ENCODE measurements at regions not wholly inside any gene's neighbourhood (a gene's known extent, or its start where the extent isn't known, plus 50 kb on each side); places are given as distances from the start of the nearest gene placed in this dataset.

DNA sequence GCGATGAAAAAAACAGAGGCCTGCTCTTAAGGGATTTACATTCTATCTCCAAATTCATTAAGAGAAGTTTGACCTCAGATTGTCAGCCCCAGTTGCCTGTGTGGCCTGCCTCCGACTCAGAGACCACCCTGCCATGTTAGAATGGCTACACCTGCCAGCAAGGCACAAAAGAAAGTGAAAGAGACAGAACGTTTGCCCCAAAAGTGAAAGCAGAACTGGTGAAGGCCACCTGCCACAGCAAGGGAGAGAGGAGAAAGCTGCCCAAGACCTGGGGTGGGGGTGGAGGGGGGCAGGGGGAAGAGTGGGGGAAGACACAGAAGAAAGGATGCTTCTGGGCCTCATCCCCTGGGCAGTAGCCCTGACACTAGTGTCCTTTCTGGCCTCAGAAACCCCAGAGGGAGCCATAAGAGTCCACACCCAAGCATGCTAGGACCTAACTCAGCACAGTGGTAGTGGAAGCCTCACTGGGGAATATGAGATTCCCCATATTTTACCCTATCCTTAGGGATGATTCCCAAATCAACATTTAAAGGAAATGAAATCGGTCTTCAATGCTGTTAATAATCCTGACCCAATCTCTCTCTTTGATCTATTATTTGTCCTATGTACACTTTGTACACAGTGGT lies 389.7 kb downstream of the TXNL1 start:
- H3K27me3 ChIP-seq (ENCODE audit: insufficient read depth, low read length, poor library complexity): no peaks in the 10 kb centered on the region
- H4K20me1 ChIP-seq (ENCODE audit: insufficient read depth, low read length): no peaks in the 10 kb centered on the region
- no peak overlapping the region for H3K4me3 ChIP-seq (ENCODE audit: low read depth in 1 of 2, low read length in 2 of 2)
- no peak overlapping the region for H3K9ac ChIP-seq (ENCODE audit: low read depth, low read length)
- H3K36me3 ChIP-seq (ENCODE audit: insufficient read depth, low read length): no peaks in the 10 kb centered on the region
- peak overlapping the region; percentile 23; the same call in 1 of the 2 replicates for H3K4me2 ChIP-seq (ENCODE audit: insufficient read depth, low read length)
- H3K79me2 ChIP-seq (ENCODE audit: insufficient read depth, low read length): no peaks in the 10 kb centered on the region
- H3K4me1 ChIP-seq (ENCODE audit: insufficient read depth, low read length): peaks cover 13% of the 10 kb centered on the region; the same call in 1 of the 2 replicates
- H2AFZ ChIP-seq (ENCODE audit: low read depth, low read length): no peak overlapping the region
- H3K9me3 ChIP-seq (ENCODE audit: insufficient read depth, low read length, severe bottlenecking): no peaks in the 10 kb centered on the region
- H3K27ac ChIP-seq (ENCODE audit: low read length): no peak overlapping the region; the same call in 1 of the 2 replicates
- peak; percentile 72 for DNase-seq
- ATAC-seq (ENCODE audit: insufficient read depth, low read depth): peak; percentile 99
- TF ChIP-seq EZH2 (IDR thresholded peaks at IDR 0.05; ENCODE audit: borderline replicate concordance, low read depth, low read length, severe bottlenecking): no peak
- TF ChIP-seq, protein P1, sequence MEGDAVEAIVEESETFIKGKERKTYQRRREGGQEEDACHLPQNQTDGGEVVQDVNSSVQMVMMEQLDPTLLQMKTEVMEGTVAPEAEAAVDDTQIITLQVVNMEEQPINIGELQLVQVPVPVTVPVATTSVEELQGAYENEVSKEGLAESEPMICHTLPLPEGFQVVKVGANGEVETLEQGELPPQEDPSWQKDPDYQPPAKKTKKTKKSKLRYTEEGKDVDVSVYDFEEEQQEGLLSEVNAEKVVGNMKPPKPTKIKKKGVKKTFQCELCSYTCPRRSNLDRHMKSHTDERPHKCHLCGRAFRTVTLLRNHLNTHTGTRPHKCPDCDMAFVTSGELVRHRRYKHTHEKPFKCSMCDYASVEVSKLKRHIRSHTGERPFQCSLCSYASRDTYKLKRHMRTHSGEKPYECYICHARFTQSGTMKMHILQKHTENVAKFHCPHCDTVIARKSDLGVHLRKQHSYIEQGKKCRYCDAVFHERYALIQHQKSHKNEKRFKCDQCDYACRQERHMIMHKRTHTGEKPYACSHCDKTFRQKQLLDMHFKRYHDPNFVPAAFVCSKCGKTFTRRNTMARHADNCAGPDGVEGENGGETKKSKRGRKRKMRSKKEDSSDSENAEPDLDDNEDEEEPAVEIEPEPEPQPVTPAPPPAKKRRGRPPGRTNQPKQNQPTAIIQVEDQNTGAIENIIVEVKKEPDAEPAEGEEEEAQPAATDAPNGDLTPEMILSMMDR (IDR thresholded peaks at IDR 0.05; ENCODE audit: borderline replicate concordance, extremely low read depth, low read length, poor library complexity, severe bottlenecking): no peak

DNA sequence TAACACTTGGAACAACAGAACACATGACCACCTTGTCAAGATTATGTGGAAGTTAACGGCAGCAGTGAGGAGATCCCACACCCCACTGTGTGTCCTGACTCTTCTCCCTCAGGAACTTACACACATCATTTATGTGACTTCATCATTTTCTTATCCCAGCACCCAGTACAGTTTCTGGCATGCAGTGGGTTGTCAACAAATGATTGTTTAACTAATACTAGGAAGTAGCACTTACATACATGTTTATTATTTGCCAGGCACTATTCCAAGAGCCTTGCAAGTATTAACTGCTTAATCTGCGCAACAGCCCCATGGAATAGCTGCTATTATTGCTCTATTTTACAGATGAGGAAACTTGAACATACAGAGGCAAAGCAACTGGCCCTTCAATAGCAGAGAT lies 391.5 kb downstream of the TXNL1 start:
- DNase-seq (no peak), ATAC-seq (ENCODE audit: insufficient read depth, low read depth) (no peak)
- H2AFZ ChIP-seq (ENCODE audit: low read depth, low read length): no peak overlapping the region
- no peaks in the 10 kb centered on the region for H3K27me3 ChIP-seq (ENCODE audit: insufficient read depth, low read length, poor library complexity)
- no peaks in the 10 kb centered on the region for H3K79me2 ChIP-seq (ENCODE audit: insufficient read depth, low read length)
- no peaks in the 10 kb centered on the region for H4K20me1 ChIP-seq (ENCODE audit: insufficient read depth, low read length)
- no peaks in the 10 kb centered on the region for H3K36me3 ChIP-seq (ENCODE audit: insufficient read depth, low read length)
- peaks cover 13% of the 10 kb centered on the region; the same call in 1 of the 2 replicates for H3K4me1 ChIP-seq (ENCODE audit: insufficient read depth, low read length)
- H3K9me3 ChIP-seq (ENCODE audit: insufficient read depth, low read length, severe bottlenecking): no peaks in the 10 kb centered on the region
- no peak overlapping the region for H3K9ac ChIP-seq (ENCODE audit: low read depth, low read length)
- H3K27ac ChIP-seq (ENCODE audit: low read length): no peak overlapping the region
- H3K4me2 ChIP-seq (ENCODE audit: insufficient read depth, low read length): no peak overlapping the region
- no peak overlapping the region for H3K4me3 ChIP-seq (ENCODE audit: low read depth in 1 of 2, low read length in 2 of 2)
- TF ChIP-seq EZH2 (IDR thresholded peaks at IDR 0.05; ENCODE audit: borderline replicate concordance, low read depth, low read length, severe bottlenecking): no peak
- TF ChIP-seq, protein P1 (IDR thresholded peaks at IDR 0.05; ENCODE audit: borderline replicate concordance, extremely low read depth, low read length, poor library complexity, severe bottlenecking): no peak

DNA sequence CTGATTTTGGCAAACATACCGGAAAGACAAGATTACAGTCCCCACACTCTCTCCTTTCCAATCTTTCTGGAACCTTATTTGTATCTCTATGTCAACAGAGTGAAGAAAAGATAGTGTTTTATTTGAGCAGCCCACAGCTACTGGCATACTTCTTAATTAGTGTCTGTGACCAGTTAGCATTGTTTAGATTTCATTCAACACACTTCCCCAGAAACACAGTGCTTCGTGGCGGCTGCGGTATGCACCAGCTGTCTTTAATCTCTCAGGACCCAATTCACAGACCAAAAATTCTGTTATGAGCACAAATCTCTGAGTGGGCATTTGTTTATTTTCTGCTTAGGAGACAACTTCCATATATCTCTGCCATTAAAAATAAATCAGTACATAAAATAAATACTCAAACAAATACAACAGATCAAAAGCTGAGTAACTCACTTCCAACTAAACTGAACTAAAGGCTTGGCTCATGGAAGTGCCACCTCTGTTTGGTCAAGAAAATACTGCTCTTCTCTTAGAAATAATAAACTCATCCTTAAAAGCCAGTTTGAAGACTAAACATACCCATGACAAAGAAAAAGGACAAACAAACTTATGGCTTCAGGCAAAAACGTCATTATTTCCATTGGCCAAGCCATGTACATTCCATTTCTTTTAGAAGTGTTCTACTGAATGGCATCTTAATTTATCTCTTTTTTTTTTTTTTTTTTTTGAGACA lies 392.4 kb downstream of the TXNL1 start:
- no peak for ATAC-seq (ENCODE audit: insufficient read depth, low read depth)
- Histone ChIP-seq H4K20me1 (ENCODE audit: insufficient read depth, low read length) (no peaks in the 10 kb centered on the region), H3K36me3 (ENCODE audit: insufficient read depth, low read length) (no peaks in the 10 kb centered on the region), H2AFZ (ENCODE audit: low read depth, low read length) (no peak overlapping the region), H3K9me3 (ENCODE audit: insufficient read depth, low read length, severe bottlenecking) (no peaks in the 10 kb centered on the region), H3K4me3 (ENCODE audit: low read depth in 1 of 2, low read length in 2 of 2) (no peak overlapping the region), H3K9ac (ENCODE audit: low read depth, low read length) (no peak overlapping the region), H3K79me2 (ENCODE audit: insufficient read depth, low read length) (no peaks in the 10 kb centered on the region), H3K27me3 (ENCODE audit: insufficient read depth, low read length, poor library complexity) (no peaks in the 10 kb centered on the region), H3K4me1 (ENCODE audit: insufficient read depth, low read length) (peaks cover 13% of the 10 kb centered on the region; the same call in 1 of the 2 replicates), H3K4me2 (ENCODE audit: insufficient read depth, low read length) (no peak overlapping the region), H3K27ac (ENCODE audit: low read length) (no peak overlapping the region)
- no peak for TF ChIP-seq EZH2 (IDR thresholded peaks at IDR 0.05; ENCODE audit: borderline replicate concordance, low read depth, low read length, severe bottlenecking)
- TF ChIP-seq, protein P1 (IDR thresholded peaks at IDR 0.05; ENCODE audit: borderline replicate concordance, extremely low read depth, low read length, poor library complexity, severe bottlenecking): no peak
- DNase-seq: no peak
